ENCODE measurements at regions not wholly inside any gene's neighbourhood (a gene's known extent, or its start where the extent isn't known, plus 50 kb on each side); places are given as distances from the start of the nearest gene placed in this dataset.

DNA sequence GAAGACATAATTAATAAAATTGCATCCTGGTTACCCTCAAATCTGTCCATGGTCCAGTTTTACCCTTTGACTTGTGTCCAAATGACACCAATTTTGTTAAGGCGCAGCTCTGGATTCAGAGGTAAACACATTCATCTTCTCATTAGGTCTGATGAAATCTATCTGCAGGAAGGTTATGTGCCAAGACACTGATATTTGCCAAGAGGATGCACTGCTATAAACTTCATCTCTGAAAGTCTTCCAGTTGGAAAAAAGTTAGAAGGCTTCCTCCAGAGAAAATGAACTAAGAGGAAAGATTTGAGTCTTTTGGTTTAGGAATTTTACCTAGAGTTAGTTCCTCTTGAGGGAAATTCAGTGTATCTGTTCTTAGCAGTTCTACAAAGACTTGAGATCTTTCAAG lies 717.8 kb downstream of the DTWD2 start:
- TF ChIP-seq SUZ12 (IDR thresholded peaks at IDR 0.05; ENCODE audit: extremely low read depth, insufficient read depth, insufficient read length) (no peak), ZNF274 (IDR thresholded peaks at IDR 0.05; ENCODE audit: low read depth, low read length) (no peak), YY1 (IDR thresholded peaks at IDR 0.05; ENCODE audit: insufficient read depth, insufficient read length) (no peak)
- no peak overlapping the region for H3K9ac ChIP-seq (ENCODE audit: insufficient read length, low read depth)
- DNase-seq (ENCODE audit: low read depth, low spot score), result no peak
- H3K9me3 ChIP-seq (ENCODE audit: insufficient read depth, low read length), result no peaks in the 10 kb centered on the region
- H3K4me3 ChIP-seq (ENCODE audit: insufficient read length, low read depth), result no peak overlapping the region
- H3K4me1 ChIP-seq (ENCODE audit: insufficient read depth, insufficient read length), result no peaks in the 10 kb centered on the region
- no peaks in the 10 kb centered on the region for H3K27me3 ChIP-seq (ENCODE audit: insufficient read depth, insufficient read length)
- no peaks in the 10 kb centered on the region for H3K36me3 ChIP-seq (ENCODE audit: insufficient read depth, insufficient read length, low read length)

DNA sequence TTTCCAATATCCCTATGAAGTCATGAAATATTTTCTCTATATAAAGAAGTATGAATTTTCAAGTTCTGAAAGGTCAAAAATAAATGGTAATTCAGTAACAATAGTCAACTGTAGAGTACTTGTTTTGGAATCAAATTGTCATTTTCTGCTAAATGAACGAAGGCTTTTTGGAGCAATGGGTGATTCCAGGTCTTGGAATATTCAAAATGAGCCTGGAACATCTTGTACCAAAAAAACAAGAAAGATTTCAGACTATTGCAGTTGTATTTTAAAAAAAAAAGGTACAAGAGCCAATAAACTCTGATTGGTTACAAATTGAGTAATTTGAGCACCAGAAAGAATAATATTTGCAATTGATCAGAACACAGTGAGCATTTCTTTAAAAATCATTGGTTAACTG lies 730.1 kb downstream of the DTWD2 start:
- H3K9ac ChIP-seq (ENCODE audit: insufficient read length, low read depth), result no peak overlapping the region
- no peak overlapping the region for H3K4me3 ChIP-seq (ENCODE audit: insufficient read length, low read depth)
- H3K36me3 ChIP-seq (ENCODE audit: insufficient read depth, insufficient read length, low read length), result no peaks in the 10 kb centered on the region
- no peaks in the 10 kb centered on the region for H3K9me3 ChIP-seq (ENCODE audit: insufficient read depth, low read length)
- H3K4me1 ChIP-seq (ENCODE audit: insufficient read depth, insufficient read length), result no peaks in the 10 kb centered on the region
- DNase-seq (ENCODE audit: low read depth, low spot score), result no peak
- TF ChIP-seq SUZ12 (IDR thresholded peaks at IDR 0.05; ENCODE audit: extremely low read depth, insufficient read depth, insufficient read length) (no peak), ZNF274 (IDR thresholded peaks at IDR 0.05; ENCODE audit: low read depth, low read length) (no peak), YY1 (IDR thresholded peaks at IDR 0.05; ENCODE audit: insufficient read depth, insufficient read length) (no peak)
- no peaks in the 10 kb centered on the region for H3K27me3 ChIP-seq (ENCODE audit: insufficient read depth, insufficient read length)

GRCh38 chr5:118257066-118257465 lies 731.3 kb downstream of the DTWD2 start:
- no peak for DNase-seq (ENCODE audit: low read depth, low spot score)
- no peak overlapping the region for H3K9ac ChIP-seq (ENCODE audit: insufficient read length, low read depth)
- TF ChIP-seq SUZ12 (IDR thresholded peaks at IDR 0.05; ENCODE audit: extremely low read depth, insufficient read depth, insufficient read length) (no peak), ZNF274 (IDR thresholded peaks at IDR 0.05; ENCODE audit: low read depth, low read length) (no peak), YY1 (IDR thresholded peaks at IDR 0.05; ENCODE audit: insufficient read depth, insufficient read length) (no peak)

GRCh38 chr5:118253225-118254061 lies 734.9 kb downstream of the DTWD2 start:
- Histone ChIP-seq H3K9me3 (ENCODE audit: insufficient read depth, low read length) (no peaks in the 10 kb centered on the region), H3K9ac (ENCODE audit: insufficient read length, low read depth) (no peak overlapping the region), H3K4me1 (ENCODE audit: insufficient read depth, insufficient read length) (no peaks in the 10 kb centered on the region), H3K27me3 (ENCODE audit: insufficient read depth, insufficient read length) (no peaks in the 10 kb centered on the region), H3K36me3 (ENCODE audit: insufficient read depth, insufficient read length, low read length) (no peaks in the 10 kb centered on the region), H3K4me3 (ENCODE audit: insufficient read length, low read depth) (no peak overlapping the region)
- no peak for TF ChIP-seq YY1 (IDR thresholded peaks at IDR 0.05; ENCODE audit: insufficient read depth, insufficient read length)
- no peak for TF ChIP-seq ZNF274 (IDR thresholded peaks at IDR 0.05; ENCODE audit: low read depth, low read length)
- no peak for TF ChIP-seq SUZ12 (IDR thresholded peaks at IDR 0.05; ENCODE audit: extremely low read depth, insufficient read depth, insufficient read length)
- no peak for DNase-seq (ENCODE audit: low read depth, low spot score)

More at GRCh38 chr5:118257066-118257465, 731.3 kb downstream of the DTWD2 start:
- no peaks in the 10 kb centered on the region for H3K9me3 ChIP-seq (ENCODE audit: insufficient read depth, low read length)
- H3K4me1 ChIP-seq (ENCODE audit: insufficient read depth, insufficient read length), result no peaks in the 10 kb centered on the region
- H3K27me3 ChIP-seq (ENCODE audit: insufficient read depth, insufficient read length), result no peaks in the 10 kb centered on the region
- H3K4me3 ChIP-seq (ENCODE audit: insufficient read length, low read depth), result no peak overlapping the region
- H3K36me3 ChIP-seq (ENCODE audit: insufficient read depth, insufficient read length, low read length), result no peaks in the 10 kb centered on the region

DNA sequence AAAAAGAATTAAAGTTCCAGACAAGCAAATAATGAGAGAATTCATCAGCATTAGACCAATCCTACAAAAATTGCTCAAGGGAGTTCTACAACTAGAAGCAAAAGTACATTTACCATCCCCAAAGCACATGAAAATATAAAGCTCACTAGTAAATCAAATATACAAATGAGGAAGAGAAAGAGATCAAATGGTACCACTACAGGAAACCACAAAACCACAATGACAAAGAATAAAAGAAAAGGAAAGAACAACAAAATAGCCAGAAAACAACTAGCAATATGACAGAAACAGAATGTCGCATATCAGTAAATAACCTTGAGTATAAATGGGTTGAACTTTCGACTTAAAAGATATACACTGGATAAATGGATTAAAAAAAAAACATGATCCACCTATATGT lies 739.0 kb downstream of the DTWD2 start:
- Histone ChIP-seq H3K27me3 (ENCODE audit: insufficient read depth, insufficient read length) (no peaks in the 10 kb centered on the region), H3K36me3 (ENCODE audit: insufficient read depth, insufficient read length, low read length) (no peaks in the 10 kb centered on the region), H3K4me1 (ENCODE audit: insufficient read depth, insufficient read length) (peaks cover 4% of the 10 kb centered on the region), H3K9ac (ENCODE audit: insufficient read length, low read depth) (no peak overlapping the region), H3K4me3 (ENCODE audit: insufficient read length, low read depth) (no peak overlapping the region), H3K9me3 (ENCODE audit: insufficient read depth, low read length) (no peaks in the 10 kb centered on the region)
- no peak for TF ChIP-seq YY1 (IDR thresholded peaks at IDR 0.05; ENCODE audit: insufficient read depth, insufficient read length)
- no peak for TF ChIP-seq SUZ12 (IDR thresholded peaks at IDR 0.05; ENCODE audit: extremely low read depth, insufficient read depth, insufficient read length)
- no peak for DNase-seq (ENCODE audit: low read depth, low spot score)

DNA sequence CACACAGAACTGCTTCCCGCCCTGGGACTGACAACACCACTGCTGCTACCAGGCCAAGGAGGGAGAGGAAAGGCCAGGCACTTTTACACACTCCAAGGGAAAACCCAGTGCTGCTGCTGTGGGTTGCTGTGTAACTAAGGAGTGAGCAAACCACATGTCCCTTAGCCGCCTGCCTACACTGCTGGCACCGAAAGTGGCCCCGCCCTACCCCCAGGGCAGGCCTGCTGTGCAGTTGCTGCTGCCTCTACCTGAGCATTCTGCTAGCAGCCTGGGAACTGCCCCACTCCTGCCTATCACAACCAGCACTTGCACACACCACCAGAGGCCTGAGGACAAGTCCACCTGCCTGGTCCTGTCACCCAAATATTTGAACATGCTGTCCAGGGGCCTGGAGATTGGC lies 740.9 kb downstream of the DTWD2 start:
- H3K36me3 ChIP-seq (ENCODE audit: insufficient read depth, insufficient read length, low read length), result no peaks in the 10 kb centered on the region
- DNase-seq (ENCODE audit: low read depth, low spot score), result no peak
- no peaks in the 10 kb centered on the region for H3K9me3 ChIP-seq (ENCODE audit: insufficient read depth, low read length)
- H3K4me1 ChIP-seq (ENCODE audit: insufficient read depth, insufficient read length), result peaks cover 4% of the 10 kb centered on the region
- H3K4me3 ChIP-seq (ENCODE audit: insufficient read length, low read depth), result no peak overlapping the region
- no peak overlapping the region for H3K9ac ChIP-seq (ENCODE audit: insufficient read length, low read depth)
- TF ChIP-seq ZNF274 (IDR thresholded peaks at IDR 0.05; ENCODE audit: low read depth, low read length) (no peak), YY1 (IDR thresholded peaks at IDR 0.05; ENCODE audit: insufficient read depth, insufficient read length) (no peak), SUZ12 (IDR thresholded peaks at IDR 0.05; ENCODE audit: extremely low read depth, insufficient read depth, insufficient read length) (no peak)
- no peaks in the 10 kb centered on the region for H3K27me3 ChIP-seq (ENCODE audit: insufficient read depth, insufficient read length)

DNA sequence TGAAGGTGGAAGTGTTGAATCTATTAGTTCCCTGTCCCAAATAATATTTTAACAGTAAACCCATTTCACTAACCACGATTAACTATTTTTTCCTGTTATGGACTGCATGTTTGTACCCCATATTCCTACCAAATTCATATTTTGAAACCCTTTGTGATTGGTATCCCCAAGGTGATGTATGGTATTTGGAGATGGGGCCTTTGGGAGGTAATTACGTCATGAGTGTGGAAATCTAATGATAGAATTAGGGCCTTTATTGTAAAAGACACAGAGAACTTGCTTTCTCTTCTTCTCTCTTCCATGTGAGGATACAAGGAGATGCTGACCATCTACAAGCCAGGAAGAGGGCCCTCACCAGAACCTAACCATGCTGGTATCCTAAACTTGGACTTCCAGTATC lies 744.7 kb downstream of the DTWD2 start:
- no peaks in the 10 kb centered on the region for H3K9me3 ChIP-seq (ENCODE audit: insufficient read depth, low read length)
- no peak overlapping the region for H3K4me3 ChIP-seq (ENCODE audit: insufficient read length, low read depth)
- no peaks in the 10 kb centered on the region for H3K36me3 ChIP-seq (ENCODE audit: insufficient read depth, insufficient read length, low read length)
- peaks cover 4% of the 10 kb centered on the region for H3K4me1 ChIP-seq (ENCODE audit: insufficient read depth, insufficient read length)
- no peaks in the 10 kb centered on the region for H3K27me3 ChIP-seq (ENCODE audit: insufficient read depth, insufficient read length)
- H3K9ac ChIP-seq (ENCODE audit: insufficient read length, low read depth), result no peak overlapping the region
- no peak for TF ChIP-seq SUZ12 (IDR thresholded peaks at IDR 0.05; ENCODE audit: extremely low read depth, insufficient read depth, insufficient read length)
- no peak for DNase-seq (ENCODE audit: low read depth, low spot score)

Measured in NT2/D1 (cell line).